WTC11 (cell line): ENCODE measurements at regions not wholly inside any gene's neighbourhood (a gene's known extent, or its start where the extent isn't known, plus 50 kb on each side); places are given as distances from the start of the nearest gene placed in this dataset.

Source experiments
- ATAC-seq: fragments of 200-7000 bp; cut with Tn5 transposase; 2 replicates; pipeline ENCODE4 v1.10.0; 2021; ENCODE audit warnings: mild to moderate bottlenecking, moderate library complexity
- CTCF ChIA-PET: fragments of 300-600 bp; sonication (Branson Sonifier 250); formaldehyde crosslinking; loops from one replicate; lab custom pipeline; 2021; ENCODE audit warnings: antibody characterized with exemption; lab: Charles Lee
- POLR2A ChIA-PET: fragments of 350-600 bp; sonication (Branson Sonifier 250); formaldehyde crosslinking; loops from one replicate; lab custom pipeline; 2021; ENCODE audit warnings: antibody characterized with exemption; lab: Charles Lee
- DNase-seq: peaks from one replicate; pipeline ENCODE4 v3.0.0; 2021; ENCODE audit warnings: low spot score
- H3K27ac Mint-ChIP-seq: 2 replicates; pipeline ENCODE4 v1.8.0; 2021; ENCODE audit warnings: mixed read lengths
- H3K27me3 Mint-ChIP-seq: 2 replicates; pipeline ENCODE4 v1.8.0; 2021; ENCODE audit warnings: low read depth, mild to moderate bottlenecking, moderate library complexity, mixed read lengths
- H3K36me3 Mint-ChIP-seq: 2 replicates; pipeline ENCODE4 v1.8.0; 2021; ENCODE audit warnings: mixed read lengths
- H3K4me1 Mint-ChIP-seq: 2 replicates; pipeline ENCODE4 v1.8.0; 2022; ENCODE audit warnings: mixed read lengths
- H3K4me3 Mint-ChIP-seq: 2 replicates; pipeline ENCODE4 v1.8.0; 2021; ENCODE audit warnings: mild to moderate bottlenecking, moderate library complexity, mixed read lengths
- H3K9me3 Mint-ChIP-seq: 2 replicates; pipeline ENCODE4 v1.8.0; 2021; ENCODE audit warnings: mixed read lengths
- ATF1 ChIP-seq: sonication (generic); formaldehyde crosslinking; IDR thresholded peaks from 2 replicates; pipeline ENCODE4 v1.8.1; 2023; ENCODE audit warnings: mild to moderate bottlenecking, moderate library complexity, missing genetic modification reagents
- ETV6 ChIP-seq: sonication (generic); formaldehyde crosslinking; IDR thresholded peaks from 2 replicates; pipeline ENCODE4 v1.8.1; 2022; ENCODE audit warnings: mild to moderate bottlenecking, missing genetic modification reagents
- FOXJ3 ChIP-seq: sonication (generic); formaldehyde crosslinking; IDR thresholded peaks from 2 replicates; pipeline ENCODE4 v1.9.0; 2021; ENCODE audit warnings: missing genetic modification reagents, mild to moderate bottlenecking, borderline replicate concordance
- FOXP1 ChIP-seq: sonication (generic); formaldehyde crosslinking; IDR thresholded peaks from 2 replicates; pipeline ENCODE4 v1.8.0; 2022; ENCODE audit warnings: missing genetic modification reagents, mild to moderate bottlenecking, moderate library complexity, borderline replicate concordance
- JAZF1 ChIP-seq: fragments of 250-450 bp; sonication (Bioruptor Pico); IDR thresholded peaks from 2 replicates; pipeline ENCODE4 v1.9.0; 2021; ENCODE audit warnings: moderate library complexity, mild to moderate bottlenecking, inconsistent platforms
- MYBL2 ChIP-seq: sonication (generic); formaldehyde crosslinking; IDR thresholded peaks from 2 replicates; pipeline ENCODE4 v1.8.1; 2023; ENCODE audit warnings: mild to moderate bottlenecking, moderate library complexity, missing genetic modification reagents
- NFYB ChIP-seq: sonication (generic); formaldehyde crosslinking; conservative IDR thresholded peaks from 2 replicates; pipeline ENCODE4 v1.8.0; 2022; ENCODE audit warnings: low read depth, missing genetic modification reagents
- NR3C1 ChIP-seq: sonication (generic); formaldehyde crosslinking; conservative IDR thresholded peaks from 2 replicates; pipeline ENCODE4 v1.8.1; 2023; ENCODE audit warnings: low read depth, mild to moderate bottlenecking, missing genetic modification reagents
- PRDM15 ChIP-seq: sonication (generic); formaldehyde crosslinking; IDR thresholded peaks from 2 replicates; pipeline ENCODE4 v1.8.0; 2022; ENCODE audit warnings: missing genetic modification reagents
- RORB ChIP-seq: fragments of 250-450 bp; sonication (Bioruptor Pico); IDR thresholded peaks from 2 replicates; pipeline ENCODE4 v1.9.0; 2021; ENCODE audit warnings: mild to moderate bottlenecking
- SMAD3 ChIP-seq: sonication (generic); formaldehyde crosslinking; IDR thresholded peaks from 2 replicates; pipeline ENCODE4 v1.8.0; 2022; ENCODE audit warnings: missing genetic modification reagents, mild to moderate bottlenecking, borderline replicate concordance
- TCF7 ChIP-seq: sonication (generic); formaldehyde crosslinking; IDR thresholded peaks from 2 replicates; pipeline ENCODE4 v1.8.0; 2022; ENCODE audit warnings: mild to moderate bottlenecking, low read depth, missing genetic modification reagents, moderate library complexity
- ZNF416 ChIP-seq: fragments of 250-450 bp; sonication (Bioruptor Pico); IDR thresholded peaks from 2 replicates; pipeline ENCODE4 v1.9.0; 2021; ENCODE audit warnings: mild to moderate bottlenecking, inconsistent platforms
- ZNF423 ChIP-seq: fragments of 250-450 bp; sonication (Bioruptor Pico); IDR thresholded peaks from 2 replicates; pipeline ENCODE4 v2.1.2; 2022; ENCODE audit warnings: mild to moderate bottlenecking, moderate library complexity
- TF ChIP-seq, protein P1 (sequence below): sonication (generic); formaldehyde crosslinking; IDR thresholded peaks from 2 replicates; pipeline ENCODE4 v1.8.0; 2022; ENCODE audit warnings: mild to moderate bottlenecking, missing genetic modification reagents
- TF ChIP-seq, protein P2 (sequence below): sonication (generic); formaldehyde crosslinking; IDR thresholded peaks from 2 replicates; pipeline ENCODE4 v1.8.1; 2023; ENCODE audit warnings: mild to moderate bottlenecking, missing genetic modification reagents, moderate library complexity
- TF ChIP-seq, protein P3 (sequence below): fragments of 250-450 bp; sonication (Bioruptor Pico); IDR thresholded peaks from 2 replicates; pipeline ENCODE4 v1.9.0; 2021; ENCODE audit warnings: mild to moderate bottlenecking

- peaks cover 16% of the 10 kb centered on the region for H3K4me1 Mint-ChIP-seq
- no peak for DNase-seq
- TF ChIP-seq RORB (no peak), ETV6 (CRISPR knock-in tag) (no peak), NFYB (CRISPR knock-in tag) (no peak), NR3C1 (CRISPR knock-in tag) (no peak), FOXP1 (no peak), SMAD3 (CRISPR knock-in tag) (no peak), PRDM15 (CRISPR knock-in tag) (no peak), ZNF416 (CRISPR knock-in tag) (no peak), TCF7 (CRISPR knock-in tag) (no peak), FOXJ3 (CRISPR knock-in tag) (no peak), ATF1 (CRISPR knock-in tag) (no peak)
- TF ChIP-seq, protein P1, sequence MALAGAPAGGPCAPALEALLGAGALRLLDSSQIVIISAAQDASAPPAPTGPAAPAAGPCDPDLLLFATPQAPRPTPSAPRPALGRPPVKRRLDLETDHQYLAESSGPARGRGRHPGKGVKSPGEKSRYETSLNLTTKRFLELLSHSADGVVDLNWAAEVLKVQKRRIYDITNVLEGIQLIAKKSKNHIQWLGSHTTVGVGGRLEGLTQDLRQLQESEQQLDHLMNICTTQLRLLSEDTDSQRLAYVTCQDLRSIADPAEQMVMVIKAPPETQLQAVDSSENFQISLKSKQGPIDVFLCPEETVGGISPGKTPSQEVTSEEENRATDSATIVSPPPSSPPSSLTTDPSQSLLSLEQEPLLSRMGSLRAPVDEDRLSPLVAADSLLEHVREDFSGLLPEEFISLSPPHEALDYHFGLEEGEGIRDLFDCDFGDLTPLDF (CRISPR knock-in tag) = no peak
- TF ChIP-seq, protein P2, sequence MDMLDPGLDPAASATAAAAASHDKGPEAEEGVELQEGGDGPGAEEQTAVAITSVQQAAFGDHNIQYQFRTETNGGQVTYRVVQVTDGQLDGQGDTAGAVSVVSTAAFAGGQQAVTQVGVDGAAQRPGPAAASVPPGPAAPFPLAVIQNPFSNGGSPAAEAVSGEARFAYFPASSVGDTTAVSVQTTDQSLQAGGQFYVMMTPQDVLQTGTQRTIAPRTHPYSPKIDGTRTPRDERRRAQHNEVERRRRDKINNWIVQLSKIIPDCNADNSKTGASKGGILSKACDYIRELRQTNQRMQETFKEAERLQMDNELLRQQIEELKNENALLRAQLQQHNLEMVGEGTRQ (CRISPR knock-in tag) = no peak
- TF ChIP-seq, all 79 proteins: peak for 0
- Mint-ChIP-seq H3K36me3 (no peaks in the 10 kb centered on the region), H3K27ac (no peak overlapping the region; the same call in 1 of the 2 replicates), H3K27me3 (no peaks in the 10 kb centered on the region), H3K9me3 (no peaks in the 10 kb centered on the region), H3K4me3 (no peak overlapping the region)
- ChIA-PET CTCF (interaction anchor here (1.0 to 1.4 kb wide), 2 partner anchors 47 kb away, joined by 3 read pairs; no protein-coding TSS in a partner anchor), POLR2A (no interaction called here)
- no peak for ATAC-seq
Observed at GRCh38 chr2:47310801-47311560, 58.1 kb upstream of the EPCAM start.

DNA sequence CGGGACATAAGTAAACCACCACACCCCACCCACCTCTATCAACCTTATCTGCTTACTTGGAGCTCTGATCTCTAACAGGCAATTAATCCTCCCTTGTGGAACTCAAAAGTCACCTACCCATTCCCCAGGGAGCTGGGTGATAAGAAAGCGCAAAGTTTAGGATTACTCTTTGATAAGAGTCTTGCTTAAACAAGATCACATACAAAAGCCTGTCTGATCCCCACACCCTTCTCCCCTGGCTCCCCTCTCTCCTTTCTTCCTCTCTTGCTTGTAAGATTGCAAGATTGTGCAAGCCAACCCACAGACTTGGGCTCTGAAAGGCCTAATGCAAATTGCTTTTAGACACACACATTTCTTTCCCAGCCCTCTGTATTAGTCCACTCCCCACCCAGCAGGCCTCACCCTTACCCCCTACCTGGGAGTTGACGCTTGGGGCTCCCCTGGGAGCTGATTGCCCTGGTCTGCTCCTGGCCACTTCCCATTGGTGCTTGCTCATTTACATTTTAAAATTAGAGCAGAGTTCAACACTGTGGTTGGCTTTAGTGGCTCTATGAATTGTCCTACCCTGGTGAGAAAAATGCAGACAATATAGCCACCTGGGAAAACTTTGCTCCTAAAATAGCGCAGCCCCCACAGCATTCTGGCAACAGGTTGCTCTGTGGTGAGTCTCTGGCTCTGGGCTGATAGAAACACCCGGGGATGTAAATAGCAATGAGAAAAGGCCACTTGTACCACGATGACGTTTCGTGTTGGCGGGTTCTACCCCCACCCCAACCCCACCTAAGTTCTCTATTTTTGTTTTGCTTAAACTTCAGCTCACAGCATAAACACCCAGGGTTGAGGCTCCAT is 58.9 kb upstream of the EPCAM start:
- Mint-ChIP-seq H3K4me3 (no peak overlapping the region), H3K9me3 (no peaks in the 10 kb centered on the region), H3K27me3 (no peaks in the 10 kb centered on the region), H3K36me3 (no peaks in the 10 kb centered on the region), H3K27ac (no peak overlapping the region), H3K4me1 (peaks cover 16% of the 10 kb centered on the region)
- ChIA-PET POLR2A (no interaction called here), CTCF (interaction anchor here (0.6 to 1.7 kb wide), 3 partner anchors 21 to 46 kb away, joined by 3 read pairs; no protein-coding TSS in a partner anchor)
- peak; percentile 86; the same call in 1 of the 2 replicates for TF ChIP-seq ZNF423 (CRISPR knock-in tag)
- no peak for TF ChIP-seq MYBL2 (CRISPR knock-in tag)
- TF ChIP-seq, protein P3, sequence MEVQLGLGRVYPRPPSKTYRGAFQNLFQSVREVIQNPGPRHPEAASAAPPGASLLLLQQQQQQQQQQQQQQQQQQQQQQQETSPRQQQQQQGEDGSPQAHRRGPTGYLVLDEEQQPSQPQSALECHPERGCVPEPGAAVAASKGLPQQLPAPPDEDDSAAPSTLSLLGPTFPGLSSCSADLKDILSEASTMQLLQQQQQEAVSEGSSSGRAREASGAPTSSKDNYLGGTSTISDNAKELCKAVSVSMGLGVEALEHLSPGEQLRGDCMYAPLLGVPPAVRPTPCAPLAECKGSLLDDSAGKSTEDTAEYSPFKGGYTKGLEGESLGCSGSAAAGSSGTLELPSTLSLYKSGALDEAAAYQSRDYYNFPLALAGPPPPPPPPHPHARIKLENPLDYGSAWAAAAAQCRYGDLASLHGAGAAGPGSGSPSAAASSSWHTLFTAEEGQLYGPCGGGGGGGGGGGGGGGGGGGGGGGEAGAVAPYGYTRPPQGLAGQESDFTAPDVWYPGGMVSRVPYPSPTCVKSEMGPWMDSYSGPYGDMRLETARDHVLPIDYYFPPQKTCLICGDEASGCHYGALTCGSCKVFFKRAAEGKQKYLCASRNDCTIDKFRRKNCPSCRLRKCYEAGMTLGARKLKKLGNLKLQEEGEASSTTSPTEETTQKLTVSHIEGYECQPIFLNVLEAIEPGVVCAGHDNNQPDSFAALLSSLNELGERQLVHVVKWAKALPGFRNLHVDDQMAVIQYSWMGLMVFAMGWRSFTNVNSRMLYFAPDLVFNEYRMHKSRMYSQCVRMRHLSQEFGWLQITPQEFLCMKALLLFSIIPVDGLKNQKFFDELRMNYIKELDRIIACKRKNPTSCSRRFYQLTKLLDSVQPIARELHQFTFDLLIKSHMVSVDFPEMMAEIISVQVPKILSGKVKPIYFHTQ = no peak
- TF ChIP-seq JAZF1 (CRISPR knock-in tag) = no peak
- DNase-seq = no peak
- no peak for ATAC-seq
